Loucy (cell line): ENCODE measurements at regions not wholly inside any gene's neighbourhood (a gene's known extent, or its start where the extent isn't known, plus 50 kb on each side); places are given as distances from the start of the nearest gene placed in this dataset.

Source experiments
- CTCF ChIP-seq: fragments of 200-600 bp; sonication (generic); conservative IDR thresholded peaks from 2 replicates; pipeline ENCODE4 v1.5.1; 2014; ENCODE audit warnings: mild to moderate bottlenecking, antibody characterized with exemption, low read length
- EZH2phosphoT487 ChIP-seq: fragments of 200-600 bp; IDR thresholded peaks from 2 replicates; pipeline ENCODE4 v1.6.1; 2018; ENCODE audit warnings: antibody characterized with exemption, mild to moderate bottlenecking, moderate library complexity, borderline replicate concordance

GRCh38 chr19:5254944-5255343 is 85.7 kb downstream of the PTPRS start:
- TF ChIP-seq CTCF: no peak
- TF ChIP-seq EZH2phosphoT487: no peak
